GM12878 (cell line): ENCODE measurements at regions not wholly inside any gene's neighbourhood (a gene's known extent, or its start where the extent isn't known, plus 50 kb on each side); places are given as distances from the start of the nearest gene placed in this dataset.

Experiments used
- ATAC-seq: fragments of 200-7000 bp; cut with Tn5 transposase; 3 replicates; pipeline ENCODE4 v1.9.1; 2020; ENCODE audit warnings: mild to moderate bottlenecking, moderate library complexity
- BruUV-seq: library from RNA; stranded (reverse); fragments of 400-500 nt; replicated peaks from 2 replicates; lab custom pipeline; 2021; lab: Mats Ljungman, UMichigan
- CTCF ChIA-PET: fragments of 300-600 bp; sonication (Branson Sonifier 250); formaldehyde crosslinking; extraction: SDS; loops from one replicate; lab custom pipeline; 2021; ENCODE audit warnings: inconsistent platforms; lab: Yijun Ruan, JAX
- POLR2A ChIA-PET: fragments of 350-600 bp; formaldehyde crosslinking; extraction: SDS; loops from one replicate; lab custom pipeline; 2021; ENCODE audit warnings: inconsistent platforms; lab: Charles Lee
- RAD21 ChIA-PET: fragments of 300-600 bp; sonication (Branson Sonifier 250); formaldehyde crosslinking; loops from one replicate; lab custom pipeline; 2023; ENCODE audit warnings: antibody characterized with exemption; ENCODE audit not compliant: unreplicated experiment; lab: Charles Lee
- SMC1A ChIA-PET: fragments of 300-600 bp; sonication (Branson Sonifier 250); formaldehyde crosslinking; loops from one replicate; lab custom pipeline; 2023; ENCODE audit not compliant: unreplicated experiment, uncharacterized antibody; lab: Charles Lee
- DNase-seq: peaks from one replicate; pipeline ENCODE4 v3.0.0-alpha.2; 2011; ENCODE audit warnings: low read depth, low spot score
- FAIRE-seq: peaks from 3 replicates; lab custom pipeline; 2011; peaks lifted over from hg19 to GRCh38; lab: Jason Lieb, UNC
- H2AFZ ChIP-seq: 2 replicates; pipeline ENCODE4 v1.6.0; 2011; ENCODE audit warnings: low read depth, low read length, control low read depth; ENCODE audit not compliant: control insufficient read depth
- H3K27ac ChIP-seq: 2 replicates; pipeline ENCODE4 v1.5.1; 2011; ENCODE audit warnings: control low read depth; ENCODE audit not compliant: control insufficient read depth, insufficient read depth
- H3K27me3 ChIP-seq, 2 experiments: replicated peaks in 1 of 2; 2 replicates each; pipeline versions ENCODE4 v1.6.0 to v1.6.1; 2011; ENCODE audit warnings: low read length in 1 of 2; ENCODE audit not compliant: control insufficient read depth in 2 of 2, insufficient read depth in 2 of 2
- H3K36me3 ChIP-seq, 2 experiments: 2 replicates each; pipeline ENCODE4 v1.5.1; 2011; ENCODE audit warnings: low read length in 1 of 2; ENCODE audit not compliant: control insufficient read depth in 2 of 2, insufficient read depth in 2 of 2
- H3K4me1 ChIP-seq: 2 replicates; pipeline ENCODE4 v1.6.1; 2011; ENCODE audit warnings: mild to moderate bottlenecking, low read length, moderate library complexity, mixed read lengths; ENCODE audit not compliant: control insufficient read depth, insufficient read depth
- H3K4me2 ChIP-seq: 2 replicates; pipeline ENCODE4 v1.6.0; 2011; ENCODE audit warnings: control low read depth; ENCODE audit not compliant: control insufficient read depth, insufficient read depth
- H3K4me3 ChIP-seq: fragments of 200-600 bp; sonication (generic); 2 replicates; pipeline ENCODE4 v1.5.1; 2016
- H3K79me2 ChIP-seq: 2 replicates; pipeline ENCODE4 v1.6.0; 2011; ENCODE audit warnings: low read length; ENCODE audit not compliant: control insufficient read depth, insufficient read depth
- H3K9ac ChIP-seq: 2 replicates; pipeline ENCODE4 v1.8.0; 2011; ENCODE audit warnings: low read length, control low read depth, mixed read lengths; ENCODE audit not compliant: control insufficient read depth, insufficient read depth
- H3K9me3 ChIP-seq: replicated peaks from 3 replicates; pipeline ENCODE4 v1.5.1; 2011; ENCODE audit warnings: mild to moderate bottlenecking, low read length; ENCODE audit not compliant: control insufficient read depth, insufficient read depth
- H4K20me1 ChIP-seq: 2 replicates; pipeline ENCODE4 v1.6.0; 2011; ENCODE audit not compliant: control insufficient read depth, insufficient read depth
- BMI1 ChIP-seq: fragments of 450-650 bp; IDR thresholded peaks from 2 replicates; pipeline ENCODE4 v1.6.1; 2016; ENCODE audit warnings: mild to moderate bottlenecking, moderate library complexity, borderline replicate concordance
- CHD2 ChIP-seq: IDR thresholded peaks from 2 replicates; pipeline ENCODE4 v1.6.1; 2011; ENCODE audit warnings: low read depth, low read length, improper control_type of control experiment, borderline replicate concordance
- KLF5 ChIP-seq: fragments of 450-650 bp; IDR thresholded peaks from 2 replicates; pipeline ENCODE4 v1.6.1; 2014; ENCODE audit warnings: mild to moderate bottlenecking; ENCODE audit not compliant: partially characterized antibody
- MYC ChIP-seq: IDR thresholded peaks from 2 replicates; pipeline ENCODE4 v1.6.1; 2011; ENCODE audit warnings: mild to moderate bottlenecking, low read length, moderate library complexity, inconsistent platforms; ENCODE audit not compliant: insufficient read depth, insufficient replicate concordance, insufficient read length, severe bottlenecking
- POLR2A ChIP-seq: IDR thresholded peaks from 2 replicates; pipeline ENCODE4 v1.6.1; 2011; ENCODE audit warnings: low read depth, mild to moderate bottlenecking, low read length
- RB1 ChIP-seq: fragments of 450-650 bp; formaldehyde crosslinking; IDR thresholded peaks from 2 replicates; pipeline ENCODE4 v1.6.1; 2017; ENCODE audit warnings: mild to moderate bottlenecking, borderline replicate concordance
- TCF7 ChIP-seq: IDR thresholded peaks from 2 replicates; pipeline ENCODE4 v1.6.1; 2014; ENCODE audit warnings: antibody characterized with exemption, borderline replicate concordance
- YY1 ChIP-seq: IDR thresholded peaks from 2 replicates; pipeline ENCODE4 v1.6.1; 2011; ENCODE audit warnings: low read depth, mild to moderate bottlenecking, low read length
- in situ Hi-C: fragments of 300-500 bp; cut with MboI; formaldehyde crosslinking; loops from 9 replicates; pipeline ENCODE4 v1.14.3; 2018; ENCODE audit warnings: mixed read lengths
- intact Hi-C: fragments of 100-400 bp; cut with micrococcal nuclease; formaldehyde crosslinking; loops from one replicate; pipeline ENCODE4 v1.14.2; 2022; ENCODE audit not compliant: unreplicated experiment
- TF ChIP-seq, protein P1 (sequence below): fragments of 450-650 bp; IDR thresholded peaks from 2 replicates; pipeline ENCODE4 v1.6.1; 2017; ENCODE audit warnings: antibody characterized with exemption, mild to moderate bottlenecking, moderate library complexity
- TF ChIP-seq, protein P2 (sequence below): fragments of 150-350 bp; IDR thresholded peaks from 2 replicates; pipeline ENCODE4 v1.6.1; 2014; ENCODE audit warnings: mild to moderate bottlenecking, low read depth, low read length
- TF ChIP-seq, protein P3 (sequence below): IDR thresholded peaks from 2 replicates; pipeline ENCODE4 v1.6.1; 2012; ENCODE audit warnings: improper control_type of control experiment, low read depth, low read length; ENCODE audit not compliant: insufficient replicate concordance

DNA sequence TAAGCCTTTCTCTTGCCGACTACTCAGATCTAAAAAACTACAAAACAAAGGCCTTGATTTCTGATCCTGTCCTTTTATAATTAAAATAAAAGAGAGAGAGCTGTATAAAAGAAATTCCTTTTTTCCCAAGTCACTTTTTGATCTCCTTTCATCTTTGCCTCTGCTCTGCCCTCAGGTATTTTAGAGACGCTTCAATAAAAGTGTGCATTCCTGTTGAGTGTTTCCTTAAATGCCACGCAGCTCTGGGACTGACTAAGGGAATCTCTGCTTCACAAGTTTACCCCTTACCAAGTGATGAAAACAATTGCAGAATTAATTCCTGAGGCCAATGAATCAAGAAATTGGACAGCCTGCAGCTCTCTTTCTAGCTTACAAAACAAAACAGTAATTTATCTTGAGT lies 1109.8 kb downstream of the TMTC2 start (continued):
- TF ChIP-seq, protein P1, sequence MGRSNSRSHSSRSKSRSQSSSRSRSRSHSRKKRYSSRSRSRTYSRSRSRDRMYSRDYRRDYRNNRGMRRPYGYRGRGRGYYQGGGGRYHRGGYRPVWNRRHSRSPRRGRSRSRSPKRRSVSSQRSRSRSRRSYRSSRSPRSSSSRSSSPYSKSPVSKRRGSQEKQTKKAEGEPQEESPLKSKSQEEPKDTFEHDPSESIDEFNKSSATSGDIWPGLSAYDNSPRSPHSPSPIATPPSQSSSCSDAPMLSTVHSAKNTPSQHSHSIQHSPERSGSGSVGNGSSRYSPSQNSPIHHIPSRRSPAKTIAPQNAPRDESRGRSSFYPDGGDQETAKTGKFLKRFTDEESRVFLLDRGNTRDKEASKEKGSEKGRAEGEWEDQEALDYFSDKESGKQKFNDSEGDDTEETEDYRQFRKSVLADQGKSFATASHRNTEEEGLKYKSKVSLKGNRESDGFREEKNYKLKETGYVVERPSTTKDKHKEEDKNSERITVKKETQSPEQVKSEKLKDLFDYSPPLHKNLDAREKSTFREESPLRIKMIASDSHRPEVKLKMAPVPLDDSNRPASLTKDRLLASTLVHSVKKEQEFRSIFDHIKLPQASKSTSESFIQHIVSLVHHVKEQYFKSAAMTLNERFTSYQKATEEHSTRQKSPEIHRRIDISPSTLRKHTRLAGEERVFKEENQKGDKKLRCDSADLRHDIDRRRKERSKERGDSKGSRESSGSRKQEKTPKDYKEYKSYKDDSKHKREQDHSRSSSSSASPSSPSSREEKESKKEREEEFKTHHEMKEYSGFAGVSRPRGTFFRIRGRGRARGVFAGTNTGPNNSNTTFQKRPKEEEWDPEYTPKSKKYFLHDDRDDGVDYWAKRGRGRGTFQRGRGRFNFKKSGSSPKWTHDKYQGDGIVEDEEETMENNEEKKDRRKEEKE: no peak
- no peak for TF ChIP-seq KLF5
- TF ChIP-seq BMI1: no peak

DNA sequence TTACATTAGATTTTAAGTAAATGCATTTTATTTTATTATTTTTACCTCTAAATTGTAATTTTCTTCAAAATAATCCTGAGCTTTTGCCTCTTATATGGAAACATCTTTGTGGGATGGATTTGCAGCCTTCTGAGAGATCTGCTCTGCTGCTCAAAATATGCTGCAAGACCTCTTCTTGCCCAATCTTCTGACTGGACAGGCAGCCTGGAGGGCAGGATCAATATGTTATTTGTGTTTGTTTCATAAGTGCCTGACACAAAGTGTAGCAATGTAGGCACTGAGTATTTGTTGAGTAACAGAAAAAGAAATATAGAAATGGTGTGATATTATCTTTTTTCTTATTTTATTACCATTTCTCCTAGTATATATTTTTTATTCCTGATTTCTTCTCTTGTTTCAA lies 1106.9 kb downstream of the TMTC2 start:
- BruUV-seq: no TSS peak
- H3K4me1 ChIP-seq: no peaks in the 10 kb centered on the region
- ChIA-PET POLR2A (no interaction called here), RAD21 (interaction anchor here (0.6 kb wide), 1 partner anchor 157 kb away, joined by 3 read pairs; no protein-coding TSS in a partner anchor), CTCF (no interaction called here), SMC1A (no interaction called here)
- no peak overlapping the region for H3K9ac ChIP-seq
- H3K36me3 ChIP-seq: no peaks in the 10 kb centered on the region
- intact Hi-C loops (no loop called here), in situ Hi-C loops (no loop called here)
- H2AFZ ChIP-seq: no peak overlapping the region
- no peaks in the 10 kb centered on the region for H3K27me3 ChIP-seq
- DNase-seq: no peak
- H3K4me3 ChIP-seq: no peak overlapping the region
- no peak for FAIRE-seq
- no peak for ATAC-seq
- no peak overlapping the region for H3K27ac ChIP-seq
- no peaks in the 10 kb centered on the region for H3K79me2 ChIP-seq
- H3K9me3 ChIP-seq: no peaks in the 10 kb centered on the region
- no peak overlapping the region for H3K4me2 ChIP-seq
- no peaks in the 10 kb centered on the region for H4K20me1 ChIP-seq
- TF ChIP-seq, protein P1: no peak
- TF ChIP-seq POLR2A: no peak
- TF ChIP-seq MYC: no peak
- no peak for TF ChIP-seq CHD2
- no peak for TF ChIP-seq RB1
- no peak for TF ChIP-seq YY1
- TF ChIP-seq, protein P2, sequence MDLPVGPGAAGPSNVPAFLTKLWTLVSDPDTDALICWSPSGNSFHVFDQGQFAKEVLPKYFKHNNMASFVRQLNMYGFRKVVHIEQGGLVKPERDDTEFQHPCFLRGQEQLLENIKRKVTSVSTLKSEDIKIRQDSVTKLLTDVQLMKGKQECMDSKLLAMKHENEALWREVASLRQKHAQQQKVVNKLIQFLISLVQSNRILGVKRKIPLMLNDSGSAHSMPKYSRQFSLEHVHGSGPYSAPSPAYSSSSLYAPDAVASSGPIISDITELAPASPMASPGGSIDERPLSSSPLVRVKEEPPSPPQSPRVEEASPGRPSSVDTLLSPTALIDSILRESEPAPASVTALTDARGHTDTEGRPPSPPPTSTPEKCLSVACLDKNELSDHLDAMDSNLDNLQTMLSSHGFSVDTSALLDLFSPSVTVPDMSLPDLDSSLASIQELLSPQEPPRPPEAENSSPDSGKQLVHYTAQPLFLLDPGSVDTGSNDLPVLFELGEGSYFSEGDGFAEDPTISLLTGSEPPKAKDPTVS: no peak
- TF ChIP-seq, protein P3, sequence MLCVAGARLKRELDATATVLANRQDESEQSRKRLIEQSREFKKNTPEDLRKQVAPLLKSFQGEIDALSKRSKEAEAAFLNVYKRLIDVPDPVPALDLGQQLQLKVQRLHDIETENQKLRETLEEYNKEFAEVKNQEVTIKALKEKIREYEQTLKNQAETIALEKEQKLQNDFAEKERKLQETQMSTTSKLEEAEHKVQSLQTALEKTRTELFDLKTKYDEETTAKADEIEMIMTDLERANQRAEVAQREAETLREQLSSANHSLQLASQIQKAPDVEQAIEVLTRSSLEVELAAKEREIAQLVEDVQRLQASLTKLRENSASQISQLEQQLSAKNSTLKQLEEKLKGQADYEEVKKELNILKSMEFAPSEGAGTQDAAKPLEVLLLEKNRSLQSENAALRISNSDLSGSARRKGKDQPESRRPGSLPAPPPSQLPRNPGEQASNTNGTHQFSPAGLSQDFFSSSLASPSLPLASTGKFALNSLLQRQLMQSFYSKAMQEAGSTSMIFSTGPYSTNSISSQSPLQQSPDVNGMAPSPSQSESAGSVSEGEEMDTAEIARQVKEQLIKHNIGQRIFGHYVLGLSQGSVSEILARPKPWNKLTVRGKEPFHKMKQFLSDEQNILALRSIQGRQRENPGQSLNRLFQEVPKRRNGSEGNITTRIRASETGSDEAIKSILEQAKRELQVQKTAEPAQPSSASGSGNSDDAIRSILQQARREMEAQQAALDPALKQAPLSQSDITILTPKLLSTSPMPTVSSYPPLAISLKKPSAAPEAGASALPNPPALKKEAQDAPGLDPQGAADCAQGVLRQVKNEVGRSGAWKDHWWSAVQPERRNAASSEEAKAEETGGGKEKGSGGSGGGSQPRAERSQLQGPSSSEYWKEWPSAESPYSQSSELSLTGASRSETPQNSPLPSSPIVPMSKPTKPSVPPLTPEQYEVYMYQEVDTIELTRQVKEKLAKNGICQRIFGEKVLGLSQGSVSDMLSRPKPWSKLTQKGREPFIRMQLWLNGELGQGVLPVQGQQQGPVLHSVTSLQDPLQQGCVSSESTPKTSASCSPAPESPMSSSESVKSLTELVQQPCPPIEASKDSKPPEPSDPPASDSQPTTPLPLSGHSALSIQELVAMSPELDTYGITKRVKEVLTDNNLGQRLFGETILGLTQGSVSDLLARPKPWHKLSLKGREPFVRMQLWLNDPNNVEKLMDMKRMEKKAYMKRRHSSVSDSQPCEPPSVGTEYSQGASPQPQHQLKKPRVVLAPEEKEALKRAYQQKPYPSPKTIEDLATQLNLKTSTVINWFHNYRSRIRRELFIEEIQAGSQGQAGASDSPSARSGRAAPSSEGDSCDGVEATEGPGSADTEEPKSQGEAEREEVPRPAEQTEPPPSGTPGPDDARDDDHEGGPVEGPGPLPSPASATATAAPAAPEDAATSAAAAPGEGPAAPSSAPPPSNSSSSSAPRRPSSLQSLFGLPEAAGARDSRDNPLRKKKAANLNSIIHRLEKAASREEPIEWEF: no peak
- no peak for TF ChIP-seq TCF7
